Right lobe of liver (tissue), 4 donors: ENCODE measurements at regions not wholly inside any gene's neighbourhood (a gene's known extent, or its start where the extent isn't known, plus 50 kb on each side); places are given as distances from the start of the nearest gene placed in this dataset.

ENCODE experiments used
- CTCF ChIP-seq, 4 donors: fragments of 200-600 bp in 3 of 4; fragments of 450-650 bp in 1 of 4; IDR thresholded peaks; one replicate each; pipeline versions ENCODE4 v1.5.1 to v1.8.0; 2016 to 2022; ENCODE audit warnings: antibody characterized with exemption in 4 of 4, mild to moderate bottlenecking in 2 of 4
- POLR2A ChIP-seq: fragments of 450-650 bp; IDR thresholded peaks from one replicate; pipeline ENCODE4 v1.6.1; 2017; ENCODE audit warnings: antibody characterized with exemption, mild to moderate bottlenecking
- donor health status: DM: no; HTN: no; CAD: no.
- donor health status: DM: no; HTN: no; CAD: no.
- donor health status: DM: no; HTN: yes; CAD: no.

- TF ChIP-seq CTCF (IDR thresholded peaks at IDR 0.05) (no peak), POLR2A (no peak)
Measured at GRCh38 chr16:54796211-54796610, 134.5 kb upstream of the IRX5 start.
